A673 (cell line): ENCODE measurements at regions not wholly inside any gene's neighbourhood (a gene's known extent, or its start where the extent isn't known, plus 50 kb on each side); places are given as distances from the start of the nearest gene placed in this dataset.

Source experiments
- BruUV-seq: library from RNA; stranded (reverse); fragments of 400-500 nt; replicated peaks from 2 replicates; lab custom pipeline; 2021; lab: Mats Ljungman, UMichigan
- CTCF ChIA-PET: fragments of 300-600 bp; sonication (Branson Sonifier 250); formaldehyde crosslinking; loops from one replicate; lab custom pipeline; 2022; ENCODE audit warnings: antibody characterized with exemption; lab: Charles Lee
- POLR2A ChIA-PET: fragments of 300-600 bp; sonication (Branson Sonifier 250); formaldehyde crosslinking; loops from one replicate; lab custom pipeline; 2022; ENCODE audit warnings: antibody characterized with exemption; ENCODE audit not compliant: low non-redundant PET; lab: Charles Lee
- DNase-seq: peaks from one replicate; pipeline ENCODE4 v3.0.0-alpha.2; 2015; ENCODE audit warnings: low spot score
- H3K27ac ChIP-seq: fragments of 200-600 bp; sonication (generic); 2 replicates; pipeline ENCODE4 v1.5.1; 2016; ENCODE audit warnings: mixed run types, low read depth, mild to moderate bottlenecking, mixed read lengths, antibody characterized with exemption, low read length; ENCODE audit not compliant: poor library complexity, severe bottlenecking
- H3K27me3 ChIP-seq: fragments of 200-600 bp; sonication (generic); replicated peaks from 2 replicates; pipeline ENCODE4 v1.6.1; 2017; ENCODE audit warnings: mixed run types, low read depth, mild to moderate bottlenecking, mixed read lengths, antibody characterized with exemption, low read length; ENCODE audit not compliant: insufficient read depth, poor library complexity
- H3K36me3 ChIP-seq: fragments of 200-600 bp; sonication (generic); 2 replicates; pipeline ENCODE4 v1.6.1; 2016; ENCODE audit warnings: mixed run types, mild to moderate bottlenecking, mixed read lengths, antibody characterized with exemption, low read length; ENCODE audit not compliant: insufficient read depth, poor library complexity, severe bottlenecking
- H3K4me1 ChIP-seq: fragments of 200-600 bp; sonication (generic); 2 replicates; pipeline ENCODE4 v1.6.1; 2017; ENCODE audit warnings: mixed run types, mild to moderate bottlenecking, mixed read lengths, antibody characterized with exemption, low read length; ENCODE audit not compliant: insufficient read depth, poor library complexity, severe bottlenecking
- H3K4me3 ChIP-seq: fragments of 200-600 bp; sonication (generic); 2 replicates; pipeline ENCODE4 v1.5.1; 2016; ENCODE audit warnings: low read depth, mixed run types, mild to moderate bottlenecking, mixed read lengths, low read length; ENCODE audit not compliant: poor library complexity, severe bottlenecking
- H3K9me3 ChIP-seq: fragments of 200-600 bp; sonication (generic); 2 replicates; pipeline ENCODE4 v1.6.1; 2016; ENCODE audit warnings: mixed run types, low read depth, mild to moderate bottlenecking, mixed read lengths, antibody characterized with exemption, low read length; ENCODE audit not compliant: poor library complexity, severe bottlenecking
- EZH2 ChIP-seq: fragments of 200-600 bp; sonication (generic); IDR thresholded peaks from 2 replicates; pipeline ENCODE4 v1.6.1; 2017; ENCODE audit warnings: borderline replicate concordance, low read depth, mild to moderate bottlenecking, mixed read lengths, antibody characterized with exemption, low read length; ENCODE audit not compliant: poor library complexity, severe bottlenecking
- intact Hi-C: fragments of 100-400 bp; cut with micrococcal nuclease; formaldehyde crosslinking; loops from one replicate; pipeline ENCODE4 v1.10.0; 2022; ENCODE audit not compliant: unreplicated experiment
- TF ChIP-seq, protein P1 (sequence below): fragments of 300-800, 200-600 bp; sonication (generic); conservative IDR thresholded peaks from 2 replicates; pipeline ENCODE4 v1.5.1; 2017; ENCODE audit warnings: low read depth, mild to moderate bottlenecking, antibody characterized with exemption, low read length, moderate library complexity, mixed read lengths

DNA sequence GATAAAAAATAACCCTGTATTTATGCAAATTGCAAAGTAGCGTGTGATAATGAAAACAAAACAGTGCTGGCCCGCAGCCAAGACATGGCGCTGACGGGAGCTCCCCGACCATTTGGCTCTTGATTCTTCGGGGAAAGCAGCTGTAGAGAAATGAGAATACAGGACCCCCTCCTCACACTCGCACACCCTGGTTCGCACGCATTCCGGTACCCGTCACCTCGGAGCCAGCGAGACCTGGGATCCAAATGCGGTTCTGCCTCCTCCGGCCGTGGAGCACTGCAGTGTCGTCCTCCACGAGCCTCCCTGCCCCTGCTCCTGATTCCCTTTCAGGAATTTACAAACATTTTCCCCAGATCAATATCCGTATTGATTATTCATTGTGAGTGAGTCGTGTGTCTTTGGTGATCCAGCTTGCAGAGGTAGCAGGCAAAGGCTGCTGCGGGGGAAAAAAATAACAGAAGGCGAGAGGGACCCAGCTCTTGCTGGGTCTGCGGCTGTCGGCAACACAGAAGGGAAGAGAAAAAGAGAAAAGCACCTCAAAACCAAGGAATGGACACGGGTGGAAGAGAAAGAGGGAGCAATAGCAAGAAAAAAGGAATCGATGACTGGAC lies 184.1 kb upstream of the ZFHX3 start:
- peak overlapping the region; percentile 24 for H3K4me3 ChIP-seq
- intact Hi-C loops: no loop called here
- ChIA-PET CTCF (interaction anchor here (0.6 to 1.8 kb wide), 2 partner anchors 400 to 1036 kb away, joined by 3 to 5 read pairs; no protein-coding TSS in a partner anchor), POLR2A (no interaction called here)
- peaks cover 14% of the 10 kb centered on the region for H3K4me1 ChIP-seq
- no peaks in the 10 kb centered on the region for H3K36me3 ChIP-seq
- no peak overlapping the region for H3K27ac ChIP-seq
- no TSS peak for BruUV-seq
- DNase-seq: peak; percentile 14
- H3K27me3 ChIP-seq: no peaks in the 10 kb centered on the region
- TF ChIP-seq EZH2: no peak
- TF ChIP-seq, protein P1, sequence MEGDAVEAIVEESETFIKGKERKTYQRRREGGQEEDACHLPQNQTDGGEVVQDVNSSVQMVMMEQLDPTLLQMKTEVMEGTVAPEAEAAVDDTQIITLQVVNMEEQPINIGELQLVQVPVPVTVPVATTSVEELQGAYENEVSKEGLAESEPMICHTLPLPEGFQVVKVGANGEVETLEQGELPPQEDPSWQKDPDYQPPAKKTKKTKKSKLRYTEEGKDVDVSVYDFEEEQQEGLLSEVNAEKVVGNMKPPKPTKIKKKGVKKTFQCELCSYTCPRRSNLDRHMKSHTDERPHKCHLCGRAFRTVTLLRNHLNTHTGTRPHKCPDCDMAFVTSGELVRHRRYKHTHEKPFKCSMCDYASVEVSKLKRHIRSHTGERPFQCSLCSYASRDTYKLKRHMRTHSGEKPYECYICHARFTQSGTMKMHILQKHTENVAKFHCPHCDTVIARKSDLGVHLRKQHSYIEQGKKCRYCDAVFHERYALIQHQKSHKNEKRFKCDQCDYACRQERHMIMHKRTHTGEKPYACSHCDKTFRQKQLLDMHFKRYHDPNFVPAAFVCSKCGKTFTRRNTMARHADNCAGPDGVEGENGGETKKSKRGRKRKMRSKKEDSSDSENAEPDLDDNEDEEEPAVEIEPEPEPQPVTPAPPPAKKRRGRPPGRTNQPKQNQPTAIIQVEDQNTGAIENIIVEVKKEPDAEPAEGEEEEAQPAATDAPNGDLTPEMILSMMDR: no peak
- H3K9me3 ChIP-seq: no peaks in the 10 kb centered on the region

DNA sequence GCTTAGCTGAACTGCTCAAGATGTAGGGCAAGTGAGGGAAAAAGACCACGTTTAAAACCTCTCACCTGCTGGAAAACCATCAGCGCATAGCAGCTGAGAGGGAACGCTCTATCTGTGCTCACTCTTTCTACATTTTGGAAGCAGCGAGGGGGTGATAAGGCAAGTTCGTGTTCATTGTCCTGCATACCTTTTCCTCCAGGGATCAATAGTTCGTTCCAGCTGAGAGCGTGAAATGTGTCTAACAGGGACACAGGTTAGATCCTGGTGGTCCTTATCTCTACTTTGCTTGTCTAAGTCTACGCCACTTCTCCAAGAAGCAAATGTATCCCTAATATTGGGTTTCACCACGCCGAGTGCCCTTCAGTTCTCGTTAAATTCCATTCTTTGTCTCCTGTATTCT lies 183.5 kb upstream of the ZFHX3 start:
- Histone ChIP-seq H3K9me3 (no peaks in the 10 kb centered on the region), H3K27me3 (no peaks in the 10 kb centered on the region), H3K4me1 (peaks cover 14% of the 10 kb centered on the region), H3K27ac (no peak overlapping the region), H3K4me3 (no peak overlapping the region), H3K36me3 (no peaks in the 10 kb centered on the region)
- no peak for TF ChIP-seq EZH2
- TF ChIP-seq, protein P1: no peak
- intact Hi-C loops: no loop called here
- POLR2A ChIA-PET: no interaction called here
- BruUV-seq: no TSS peak
- DNase-seq: no peak
- CTCF ChIA-PET: no interaction called here

DNA sequence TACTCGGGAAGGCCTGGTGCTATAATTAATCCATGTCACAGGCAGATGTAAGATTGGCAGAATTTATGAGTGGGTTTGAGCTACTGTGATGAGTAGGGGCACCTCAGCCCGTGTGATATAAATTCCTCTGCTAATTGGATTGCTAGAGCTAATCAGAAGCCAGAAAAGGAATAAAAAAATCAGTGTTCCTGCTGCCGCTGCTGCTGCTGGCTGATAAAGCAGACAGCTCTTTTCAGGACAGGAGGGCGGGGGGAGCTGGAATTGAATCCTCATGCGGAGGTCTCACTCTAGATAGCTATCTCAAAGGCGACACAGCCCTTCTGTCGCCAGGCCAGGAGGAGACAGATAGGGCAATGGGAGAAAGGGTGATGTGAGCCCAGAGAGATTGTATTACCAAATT lies 182.7 kb upstream of the ZFHX3 start:
- no peaks in the 10 kb centered on the region for H3K9me3 ChIP-seq
- no TSS peak for BruUV-seq

More for the DNA sequence above, 182.7 kb upstream of the ZFHX3 start:
- Histone ChIP-seq H3K36me3 (no peaks in the 10 kb centered on the region), H3K27ac (no peak overlapping the region), H3K4me1 (peaks cover 14% of the 10 kb centered on the region), H3K27me3 (no peaks in the 10 kb centered on the region), H3K4me3 (no peak overlapping the region)
- DNase-seq: no peak
- CTCF ChIA-PET: no interaction called here
- no peak for TF ChIP-seq EZH2
- TF ChIP-seq, protein P1: no peak
- POLR2A ChIA-PET: no interaction called here
- intact Hi-C loops: no loop called here
